B cell (primary cell): ENCODE measurements at regions not wholly inside any gene's neighbourhood (a gene's known extent, or its start where the extent isn't known, plus 50 kb on each side); places are given as distances from the start of the nearest gene placed in this dataset.

Experiments
- ATAC-seq: fragments of 200-7000 bp; cut with Tn5 transposase; one replicate; pipeline ENCODE4 v1.10.0; 2021; ENCODE audit warnings: low read depth, mild to moderate bottlenecking, moderate number of reproducible peaks, moderate library complexity
- CTCF ChIA-PET: fragments of 350-600 bp; sonication (Branson Sonifier 250); formaldehyde crosslinking; loops from one replicate; lab custom pipeline; 2021; ENCODE audit warnings: antibody characterized with exemption, inconsistent platforms; lab: Charles Lee
- POLR2A ChIA-PET: fragments of 350-600 bp; sonication (Branson Sonifier 250); formaldehyde crosslinking; loops from one replicate; lab custom pipeline; 2021; ENCODE audit warnings: antibody characterized with exemption; lab: Charles Lee
- DNase-seq: peaks from one replicate; pipeline ENCODE4 v3.0.0; 2013
- H2AFZ ChIP-seq: 2 replicates; pipeline ENCODE4 v1.6.1; 2012; ENCODE audit warnings: mild to moderate bottlenecking, low read depth, low read length; ENCODE audit not compliant: insufficient read depth, poor library complexity, severe bottlenecking
- H3K27ac ChIP-seq, 2 donors: 1 replicate in 1 of 2; 2 replicates in 1 of 2; pipeline ENCODE4 v1.5.1; 2012 to 2013; ENCODE audit warnings: low read length in 2 of 2, mild to moderate bottlenecking in 2 of 2, moderate library complexity in 1 of 2
- H3K27me3 ChIP-seq, 4 experiments: fragments of 200-600 bp in 1 of 4; sonication (generic) in 1 of 4; replicated peaks in 1 of 4; 1 replicate in 2 of 4; 2 replicates in 2 of 4; pipeline versions ENCODE4 v1.6.1 to v1.7.0; 2013 to 2016; ENCODE audit warnings: low read length in 3 of 4, mild to moderate bottlenecking in 2 of 4, mixed read lengths in 1 of 4, moderate library complexity in 1 of 4; ENCODE audit not compliant: insufficient read depth in 4 of 4, control insufficient read depth in 3 of 4; ENCODE audit errors: control extremely low read depth in 1 of 4
- H3K36me3 ChIP-seq, 2 experiments: replicated peaks in 1 of 2; 1 replicate in 1 of 2; 2 replicates in 1 of 2; pipeline versions ENCODE4 v1.6.1 to v1.7.1; 2013; ENCODE audit warnings: low read length in 1 of 2; ENCODE audit not compliant: insufficient read depth in 2 of 2, control insufficient read depth in 1 of 2; ENCODE audit errors: control extremely low read depth in 1 of 2, extremely low read depth in 1 of 2
- H3K4me1 ChIP-seq, 2 donors: fragments of 200-600 bp in 1 of 2; sonication (generic) in 1 of 2; 1 replicate in 1 of 2; 2 replicates in 1 of 2; pipeline versions ENCODE4 v1.5.1 to v1.6.1; 2013 to 2017; ENCODE audit warnings: low read length in 2 of 2; ENCODE audit not compliant: control insufficient read depth in 2 of 2, insufficient read depth in 2 of 2
- H3K4me2 ChIP-seq: replicated peaks from 2 replicates; pipeline ENCODE3; 2012; ENCODE audit warnings: mild to moderate bottlenecking, low read depth, low read length; ENCODE audit not compliant: poor library complexity, severe bottlenecking
- H3K4me3 ChIP-seq, 5 experiments: fragments of 200-600 bp in 1 of 5; sonication (generic) in 1 of 5; 1 replicate in 3 of 5; 2 replicates in 2 of 5; pipeline versions ENCODE4 v1.5.1 to v1.7.0; 2011 to 2016; ENCODE audit warnings: low read length in 4 of 5, mild to moderate bottlenecking in 4 of 5, low read depth in 2 of 5, control low read depth in 1 of 5, moderate library complexity in 1 of 5; ENCODE audit not compliant: insufficient read depth in 1 of 5; ENCODE audit errors: control extremely low read depth in 1 of 5, extremely low read depth in 1 of 5
- H3K79me2 ChIP-seq: fragments of 200-600 bp; sonication (generic); one replicate; pipeline ENCODE4 v1.6.0; 2016; ENCODE audit warnings: low read length; ENCODE audit not compliant: control insufficient read depth, insufficient read depth
- H3K9ac ChIP-seq: fragments of 200-600 bp; sonication (generic); 2 replicates; pipeline ENCODE4 v1.6.1; 2017; ENCODE audit warnings: mild to moderate bottlenecking, low read length, moderate library complexity
- H3K9me3 ChIP-seq, 3 donors: one replicate each; pipeline versions ENCODE4 v1.6.1 to v1.7.1; 2013; ENCODE audit warnings: low read length in 2 of 3; ENCODE audit not compliant: control insufficient read depth in 2 of 3, insufficient read depth in 1 of 3; ENCODE audit errors: control extremely low read depth in 1 of 3
- H4K20me1 ChIP-seq: 2 replicates; pipeline ENCODE4 v1.6.0; 2012; ENCODE audit warnings: mild to moderate bottlenecking, low read length; ENCODE audit not compliant: insufficient read depth, control insufficient read depth, poor library complexity, severe bottlenecking
- H3K27ac Mint-ChIP-seq: one replicate; pipeline ENCODE4 v1.8.0; 2021; ENCODE audit warnings: mixed read lengths
- H3K27me3 Mint-ChIP-seq: one replicate; pipeline ENCODE4 v1.8.0; 2021; ENCODE audit warnings: mixed read lengths
- H3K4me1 Mint-ChIP-seq: one replicate; pipeline ENCODE4 v1.8.0; 2021; ENCODE audit warnings: mixed read lengths
- H3K4me3 Mint-ChIP-seq: one replicate; pipeline ENCODE4 v1.8.0; 2021; ENCODE audit warnings: mixed read lengths
- H3K9me3 Mint-ChIP-seq: one replicate; pipeline ENCODE4 v1.8.0; 2022; ENCODE audit warnings: mixed read lengths; ENCODE audit not compliant: insufficient read depth
- EZH2 ChIP-seq: IDR thresholded peaks from 2 replicates; pipeline ENCODE4 v1.6.1; 2012; ENCODE audit warnings: borderline replicate concordance, low read depth, mild to moderate bottlenecking, moderate library complexity, low read length; ENCODE audit not compliant: insufficient read depth, poor library complexity, severe bottlenecking
- WGBS: methylation state at CpG from one replicate; pipeline ENCODE4 v1.1.5; 2013; ENCODE audit warnings: missing lambda C conversion rate; ENCODE audit not compliant: insufficient coverage; 5-methylcytosine and 5-hydroxymethylcytosine counted together
- intact Hi-C: fragments of 100-400 bp; cut with micrococcal nuclease; formaldehyde crosslinking; loops from one replicate; pipeline ENCODE4 v1.10.0; 2022
- TF ChIP-seq, protein P1 (sequence below): fragments of 200-600 bp; IDR thresholded peaks from one replicate; pipeline ENCODE4 v1.8.0; 2022; ENCODE audit warnings: antibody characterized with exemption, mild to moderate bottlenecking

DNA sequence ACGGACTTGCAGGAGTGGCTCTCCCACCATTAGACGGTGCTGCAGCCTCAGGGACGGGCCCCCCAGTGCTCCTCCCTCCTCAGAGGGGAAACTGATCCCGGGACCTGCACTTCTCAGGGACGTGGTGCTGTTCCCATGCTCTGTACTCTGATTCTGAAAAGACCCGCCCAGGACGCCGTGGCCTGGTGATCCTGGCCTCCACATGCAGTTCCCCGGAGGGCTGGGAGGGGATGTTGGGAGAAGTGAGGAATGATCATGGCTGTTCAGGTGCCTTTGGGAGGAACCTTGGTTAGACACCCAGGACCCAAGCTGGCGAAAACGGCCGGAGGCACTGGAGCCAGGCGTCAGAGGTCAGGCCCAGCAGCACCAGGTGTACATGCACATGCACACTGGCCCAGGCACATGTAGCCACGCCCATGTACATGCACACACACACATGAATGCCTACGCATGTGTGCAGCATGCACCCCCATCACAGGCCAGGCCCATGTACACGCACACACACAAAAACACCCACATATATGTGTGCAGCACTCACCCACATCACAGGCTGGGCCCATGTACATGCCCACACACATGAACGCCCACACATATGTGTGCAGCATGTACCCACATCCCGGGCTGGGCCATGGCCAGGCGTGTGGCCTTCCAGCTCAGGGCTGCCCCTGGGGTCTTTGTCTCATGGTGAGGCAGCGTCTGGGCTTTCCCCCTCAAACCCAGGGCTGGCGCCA, 52.6 kb upstream of the DACT2 start:
- CTCF ChIA-PET: no interaction called here
- intact Hi-C loops: no loop called here

DNA sequence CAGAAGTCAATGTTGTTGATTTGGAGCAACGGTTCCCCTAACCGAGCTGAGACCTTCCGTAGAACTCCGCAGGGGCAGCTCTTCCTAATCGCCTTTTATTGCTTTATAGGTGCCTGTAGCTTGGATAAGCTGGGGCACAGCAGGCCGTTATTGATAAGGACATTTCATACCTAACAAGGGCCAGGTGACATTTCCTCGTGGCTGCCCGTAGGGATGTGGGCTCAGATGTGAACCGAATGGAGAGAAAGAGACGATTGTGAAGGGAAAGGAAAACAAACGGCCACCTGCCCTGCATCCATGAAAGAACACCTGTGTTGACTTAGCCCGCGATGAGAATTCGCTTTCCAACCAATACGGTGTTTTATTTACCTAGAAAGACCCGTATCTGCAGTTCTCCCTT, 53.3 kb upstream of the DACT2 start:
- no peak overlapping the region for H3K27ac Mint-ChIP-seq
- TF ChIP-seq, protein P1, sequence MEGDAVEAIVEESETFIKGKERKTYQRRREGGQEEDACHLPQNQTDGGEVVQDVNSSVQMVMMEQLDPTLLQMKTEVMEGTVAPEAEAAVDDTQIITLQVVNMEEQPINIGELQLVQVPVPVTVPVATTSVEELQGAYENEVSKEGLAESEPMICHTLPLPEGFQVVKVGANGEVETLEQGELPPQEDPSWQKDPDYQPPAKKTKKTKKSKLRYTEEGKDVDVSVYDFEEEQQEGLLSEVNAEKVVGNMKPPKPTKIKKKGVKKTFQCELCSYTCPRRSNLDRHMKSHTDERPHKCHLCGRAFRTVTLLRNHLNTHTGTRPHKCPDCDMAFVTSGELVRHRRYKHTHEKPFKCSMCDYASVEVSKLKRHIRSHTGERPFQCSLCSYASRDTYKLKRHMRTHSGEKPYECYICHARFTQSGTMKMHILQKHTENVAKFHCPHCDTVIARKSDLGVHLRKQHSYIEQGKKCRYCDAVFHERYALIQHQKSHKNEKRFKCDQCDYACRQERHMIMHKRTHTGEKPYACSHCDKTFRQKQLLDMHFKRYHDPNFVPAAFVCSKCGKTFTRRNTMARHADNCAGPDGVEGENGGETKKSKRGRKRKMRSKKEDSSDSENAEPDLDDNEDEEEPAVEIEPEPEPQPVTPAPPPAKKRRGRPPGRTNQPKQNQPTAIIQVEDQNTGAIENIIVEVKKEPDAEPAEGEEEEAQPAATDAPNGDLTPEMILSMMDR: no peak
- no peak for TF ChIP-seq EZH2
- peaks cover 2% of the 10 kb centered on the region for H3K4me1 Mint-ChIP-seq
- no peaks in the 10 kb centered on the region for H3K9me3 Mint-ChIP-seq
- ChIA-PET POLR2A (no interaction called here), CTCF (no interaction called here)
- Histone ChIP-seq H3K9me3 (peaks cover 0 to 5% (median 0%) of the 10 kb centered on the region in 3 donors), H3K4me3 (no peak overlapping the region), H3K36me3 (no peaks in the 10 kb centered on the region), H3K9ac (no peak overlapping the region), H2AFZ (no peak overlapping the region), H3K27me3 (no peaks in the 10 kb centered on the region), H3K4me2 (no peak overlapping the region), H3K27ac (no peak overlapping the region), H3K79me2 (no peaks in the 10 kb centered on the region), H4K20me1 (no peaks in the 10 kb centered on the region), H3K4me1 (no peaks in the 10 kb centered on the region)
- intact Hi-C loops: no loop called here
- ATAC-seq: no peak
- no peak overlapping the region for H3K4me3 Mint-ChIP-seq
- H3K27me3 Mint-ChIP-seq: no peaks in the 10 kb centered on the region
- 82% methylated on average over 7 of the region's 16 CpGs for WGBS
- DNase-seq: no peak

More for the DNA sequence above, 52.6 kb upstream of the DACT2 start:
- Histone ChIP-seq H3K4me2 (no peak overlapping the region), H2AFZ (no peak overlapping the region), H3K9me3 (peaks cover 0 to 4% (median 0%) of the 10 kb centered on the region in 3 donors), H3K27ac (no peak overlapping the region), H3K27me3 (no peaks in the 10 kb centered on the region), H4K20me1 (no peaks in the 10 kb centered on the region), H3K4me1 (no peaks in the 10 kb centered on the region), H3K36me3 (no peaks in the 10 kb centered on the region), H3K79me2 (no peaks in the 10 kb centered on the region), H3K4me3 (no peak overlapping the region), H3K9ac (no peak overlapping the region)
- Mint-ChIP-seq H3K27ac (no peak overlapping the region), H3K4me1 (peaks cover 2% of the 10 kb centered on the region), H3K9me3 (no peaks in the 10 kb centered on the region), H3K4me3 (no peak overlapping the region), H3K27me3 (peaks cover 3% of the 10 kb centered on the region)
- POLR2A ChIA-PET: no interaction called here
- WGBS: 93% methylated on average over 21 of the region's 21 CpGs
- no peak for ATAC-seq
- no peak for DNase-seq
- TF ChIP-seq, protein P1: no peak
- no peak for TF ChIP-seq EZH2
